HEK293 (cell line): ENCODE measurements at regions not wholly inside any gene's neighbourhood (a gene's known extent, or its start where the extent isn't known, plus 50 kb on each side); places are given as distances from the start of the nearest gene placed in this dataset.

Experiments used
- CTCF ChIA-PET: fragments of 350-600 bp; formaldehyde crosslinking; extraction: SDS; loops from one replicate; lab custom pipeline; 2021; ENCODE audit warnings: antibody characterized with exemption; lab: Yijun Ruan, JAX
- POLR2A ChIA-PET: fragments of 300-600 bp; formaldehyde crosslinking; extraction: SDS; loops from one replicate; lab custom pipeline; 2020; ENCODE audit warnings: antibody characterized with exemption, inconsistent platforms; lab: Yijun Ruan, JAX
- H3K27ac ChIP-seq: fragments of 200-500 bp; sonication (Bioruptor generic); 2 replicates; pipeline ENCODE4 v1.5.1; 2014; ENCODE audit warnings: low read depth, low read length, control low read depth, inconsistent platforms; ENCODE audit errors: extremely low read depth
- H3K36me3 ChIP-seq, 2 experiments: fragments of 200-500 bp in 1 of 2; sonication (Bioruptor generic) in 1 of 2; 1 replicate in 1 of 2; 2 replicates in 1 of 2; pipeline ENCODE4 v1.5.1; 2014 to 2017; ENCODE audit warnings: inconsistent platforms in 2 of 2, low read length in 2 of 2; ENCODE audit not compliant: control insufficient read depth in 2 of 2, insufficient read depth in 1 of 2
- H3K4me1 ChIP-seq: fragments of 200-500 bp; sonication (Bioruptor generic); 2 replicates; pipeline ENCODE4 v1.5.1; 2014; ENCODE audit warnings: mild to moderate bottlenecking, low read length, inconsistent platforms; ENCODE audit not compliant: control insufficient read depth, insufficient read depth
- H3K4me3 ChIP-seq: 2 replicates; pipeline ENCODE4 v1.5.1; 2011; ENCODE audit warnings: low read depth, mild to moderate bottlenecking, control low read depth, low read length, moderate library complexity
- H3K9me3 ChIP-seq: fragments of 200-500 bp; sonication (Bioruptor generic); 2 replicates; pipeline ENCODE4 v1.5.1; 2014; ENCODE audit warnings: low read depth, low read length, inconsistent platforms; ENCODE audit not compliant: control insufficient read depth, insufficient read depth
- HOXA7 ChIP-seq: sonication (generic); formaldehyde crosslinking; IDR thresholded peaks from 2 replicates; pipeline ENCODE4 v1.8.1; 2022; ENCODE audit warnings: missing genetic modification reagents, borderline replicate concordance
- KLF8 ChIP-seq: fragments of 450-650 bp; formaldehyde crosslinking; IDR thresholded peaks from 2 replicates; pipeline ENCODE4 v1.5.1; 2016; ENCODE audit warnings: missing biosample characterization, missing genetic modification characterization
- RBAK ChIP-seq: fragments of 450-650 bp; formaldehyde crosslinking; IDR thresholded peaks from 2 replicates; pipeline ENCODE4 v1.5.1; 2016; ENCODE audit warnings: missing biosample characterization, missing genetic modification characterization
- SP3 ChIP-seq: fragments of 450-650 bp; formaldehyde crosslinking; IDR thresholded peaks from 2 replicates; pipeline ENCODE4 v1.5.1; 2016; ENCODE audit warnings: missing biosample characterization, missing genetic modification characterization
- SP7 ChIP-seq: fragments of 450-650 bp; formaldehyde crosslinking; IDR thresholded peaks from 2 replicates; pipeline ENCODE4 v1.5.1; 2016; ENCODE audit warnings: missing biosample characterization, missing genetic modification characterization
- ZBTB48 ChIP-seq: fragments of 450-650 bp; formaldehyde crosslinking; IDR thresholded peaks from 2 replicates; pipeline ENCODE4 v1.5.1; 2016; ENCODE audit warnings: missing biosample characterization, missing genetic modification characterization
- ZFP3 ChIP-seq: fragments of 450-650 bp; formaldehyde crosslinking; IDR thresholded peaks from 2 replicates; pipeline ENCODE4 v1.5.1; 2016; ENCODE audit warnings: low read depth, missing biosample characterization, missing genetic modification characterization
- ZIC2 ChIP-seq: fragments of 450-650 bp; formaldehyde crosslinking; IDR thresholded peaks from 2 replicates; pipeline ENCODE4 v1.5.1; 2016; ENCODE audit warnings: missing biosample characterization, missing genetic modification characterization
- ZNF133 ChIP-seq: fragments of 450-650 bp; formaldehyde crosslinking; IDR thresholded peaks from 2 replicates; pipeline ENCODE4 v1.5.1; 2016; ENCODE audit warnings: missing biosample characterization, missing genetic modification characterization
- ZNF214 ChIP-seq: fragments of 450-650 bp; formaldehyde crosslinking; IDR thresholded peaks from 2 replicates; pipeline ENCODE4 v1.5.1; 2017; ENCODE audit warnings: missing biosample characterization, mild to moderate bottlenecking, missing genetic modification characterization, borderline replicate concordance
- ZNF311 ChIP-seq: fragments of 450-650 bp; formaldehyde crosslinking; IDR thresholded peaks from 2 replicates; pipeline ENCODE4 v1.5.1; 2017; ENCODE audit warnings: missing biosample characterization, missing genetic modification characterization, borderline replicate concordance
- ZNF366 ChIP-seq: fragments of 450-650 bp; formaldehyde crosslinking; conservative IDR thresholded peaks from 2 replicates; pipeline ENCODE4 v1.5.1; 2016; ENCODE audit warnings: missing biosample characterization, missing genetic modification characterization
- ZNF37A ChIP-seq: fragments of 450-650 bp; IDR thresholded peaks from 2 replicates; pipeline ENCODE4 v1.5.1; 2018; ENCODE audit warnings: missing biosample characterization, missing genetic modification characterization
- ZNF501 ChIP-seq: fragments of 450-650 bp; formaldehyde crosslinking; IDR thresholded peaks from 2 replicates; pipeline ENCODE4 v1.5.1; 2016; ENCODE audit warnings: missing biosample characterization, missing genetic modification characterization
- ZNF561 ChIP-seq: fragments of 450-650 bp; IDR thresholded peaks from 2 replicates; pipeline ENCODE4 v1.5.1; 2018; ENCODE audit warnings: missing biosample characterization, missing genetic modification characterization, borderline replicate concordance
- ZNF623 ChIP-seq: fragments of 450-650 bp; formaldehyde crosslinking; IDR thresholded peaks from 2 replicates; pipeline ENCODE4 v1.5.1; 2016; ENCODE audit warnings: missing biosample characterization, missing genetic modification characterization
- ZNF629 ChIP-seq: fragments of 450-650 bp; formaldehyde crosslinking; IDR thresholded peaks from 2 replicates; pipeline ENCODE4 v1.5.1; 2017; ENCODE audit warnings: missing biosample characterization, missing genetic modification characterization
- ZNF660 ChIP-seq: fragments of 450-650 bp; IDR thresholded peaks from 2 replicates; pipeline ENCODE4 v1.5.1; 2018; ENCODE audit warnings: missing biosample characterization, mild to moderate bottlenecking, missing genetic modification characterization
- TF ChIP-seq, protein P1 (sequence below): sonication (generic); formaldehyde crosslinking; IDR thresholded peaks from 2 replicates; pipeline ENCODE4 v1.8.1; 2022; ENCODE audit warnings: mild to moderate bottlenecking, moderate library complexity, missing genetic modification reagents
- TF ChIP-seq, protein P2 (sequence below): fragments of 450-650 bp; formaldehyde crosslinking; IDR thresholded peaks from 2 replicates; pipeline ENCODE4 v1.5.1; 2016; ENCODE audit warnings: missing biosample characterization, missing genetic modification characterization
- TF ChIP-seq, protein P3 (sequence below): fragments of 450-650 bp; formaldehyde crosslinking; IDR thresholded peaks from 2 replicates; pipeline ENCODE4 v1.5.1; 2017; ENCODE audit warnings: missing biosample characterization, missing genetic modification characterization
- TF ChIP-seq, protein P4 (sequence below): fragments of 450-650 bp; formaldehyde crosslinking; IDR thresholded peaks from 2 replicates; pipeline ENCODE4 v1.5.1; 2016; ENCODE audit warnings: missing biosample characterization, missing genetic modification characterization, low read depth

DNA sequence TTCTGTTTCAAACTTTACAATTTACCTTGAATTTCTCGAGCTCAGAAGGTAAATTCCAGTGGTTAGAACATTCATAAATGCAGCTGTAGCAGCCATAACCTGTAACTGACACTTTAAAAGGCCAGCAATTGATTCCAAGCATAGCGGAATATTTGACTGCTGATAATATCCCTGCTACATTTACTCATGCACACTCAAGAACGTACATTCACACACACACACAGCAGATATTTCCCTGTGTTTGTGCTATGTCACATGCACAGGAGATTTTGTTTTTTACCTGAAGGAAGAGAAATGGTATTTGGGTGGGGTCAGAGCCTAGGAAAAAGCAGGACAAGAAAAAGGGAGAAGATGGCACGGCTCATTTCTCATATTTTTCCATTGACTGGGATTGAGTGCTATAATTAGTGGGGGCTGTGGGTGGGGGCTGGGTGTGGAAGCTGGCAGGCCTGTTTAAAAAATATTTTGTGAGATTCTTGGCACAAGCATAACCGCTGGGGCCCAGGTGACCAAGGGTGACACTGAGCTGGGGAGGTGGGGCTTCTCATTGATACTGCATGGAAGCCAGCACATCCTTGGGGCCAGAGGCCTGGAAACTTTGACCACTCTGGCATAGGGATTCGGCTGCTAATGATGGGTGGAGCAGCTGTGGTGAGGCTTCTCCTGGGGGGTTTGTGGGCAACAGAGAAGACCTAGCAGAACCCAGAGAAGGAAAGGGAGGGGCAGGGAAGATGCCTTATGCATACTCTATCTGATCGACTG, 88.9 kb upstream of the TPRG1 start:
- CTCF ChIA-PET: no interaction called here
- POLR2A ChIA-PET: no interaction called here
- H3K4me3 ChIP-seq: no peak overlapping the region
- no peaks in the 10 kb centered on the region for H3K9me3 ChIP-seq
- TF ChIP-seq ZFP3 (tag by site-specific recombination) (no peak), ZNF629 (tag by site-specific recombination) (no peak), ZBTB48 (tag by site-specific recombination) (no peak), ZNF133 (no peak), ZNF623 (tag by site-specific recombination) (no peak), SP3 (tag by site-specific recombination) (no peak)
- TF ChIP-seq, protein P1, sequence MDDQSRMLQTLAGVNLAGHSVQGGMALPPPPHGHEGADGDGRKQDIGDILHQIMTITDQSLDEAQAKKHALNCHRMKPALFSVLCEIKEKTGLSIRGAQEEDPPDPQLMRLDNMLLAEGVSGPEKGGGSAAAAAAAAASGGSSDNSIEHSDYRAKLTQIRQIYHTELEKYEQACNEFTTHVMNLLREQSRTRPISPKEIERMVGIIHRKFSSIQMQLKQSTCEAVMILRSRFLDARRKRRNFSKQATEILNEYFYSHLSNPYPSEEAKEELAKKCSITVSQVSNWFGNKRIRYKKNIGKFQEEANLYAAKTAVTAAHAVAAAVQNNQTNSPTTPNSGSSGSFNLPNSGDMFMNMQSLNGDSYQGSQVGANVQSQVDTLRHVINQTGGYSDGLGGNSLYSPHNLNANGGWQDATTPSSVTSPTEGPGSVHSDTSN: no peak
- H3K27ac ChIP-seq: no peak overlapping the region
- H3K4me1 ChIP-seq: no peaks in the 10 kb centered on the region
- no peaks in the 10 kb centered on the region for H3K36me3 ChIP-seq

DNA sequence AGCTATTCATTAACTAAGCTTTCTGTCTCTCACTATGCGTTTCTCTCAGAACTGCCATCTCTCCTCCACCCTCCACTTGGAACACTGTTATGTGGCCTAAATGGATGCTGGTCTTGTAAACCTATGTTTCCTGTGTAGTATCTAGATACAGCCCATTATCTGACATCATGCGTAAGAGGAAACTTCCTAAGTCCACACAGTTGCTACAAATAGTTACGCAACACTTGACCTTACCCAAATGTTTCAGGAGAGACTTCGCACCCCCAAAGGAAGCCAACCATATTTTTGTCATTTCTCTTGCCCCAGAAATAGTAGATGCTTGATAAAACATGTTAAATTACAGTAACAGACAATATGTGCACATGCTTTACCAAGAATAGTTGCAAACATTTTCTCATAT, 87.2 kb upstream of the TPRG1 start:
- Histone ChIP-seq H3K27ac (no peak overlapping the region), H3K4me3 (no peak overlapping the region), H3K9me3 (no peaks in the 10 kb centered on the region), H3K36me3 (no peaks in the 10 kb centered on the region), H3K4me1 (no peaks in the 10 kb centered on the region)
- TF ChIP-seq, protein P2, sequence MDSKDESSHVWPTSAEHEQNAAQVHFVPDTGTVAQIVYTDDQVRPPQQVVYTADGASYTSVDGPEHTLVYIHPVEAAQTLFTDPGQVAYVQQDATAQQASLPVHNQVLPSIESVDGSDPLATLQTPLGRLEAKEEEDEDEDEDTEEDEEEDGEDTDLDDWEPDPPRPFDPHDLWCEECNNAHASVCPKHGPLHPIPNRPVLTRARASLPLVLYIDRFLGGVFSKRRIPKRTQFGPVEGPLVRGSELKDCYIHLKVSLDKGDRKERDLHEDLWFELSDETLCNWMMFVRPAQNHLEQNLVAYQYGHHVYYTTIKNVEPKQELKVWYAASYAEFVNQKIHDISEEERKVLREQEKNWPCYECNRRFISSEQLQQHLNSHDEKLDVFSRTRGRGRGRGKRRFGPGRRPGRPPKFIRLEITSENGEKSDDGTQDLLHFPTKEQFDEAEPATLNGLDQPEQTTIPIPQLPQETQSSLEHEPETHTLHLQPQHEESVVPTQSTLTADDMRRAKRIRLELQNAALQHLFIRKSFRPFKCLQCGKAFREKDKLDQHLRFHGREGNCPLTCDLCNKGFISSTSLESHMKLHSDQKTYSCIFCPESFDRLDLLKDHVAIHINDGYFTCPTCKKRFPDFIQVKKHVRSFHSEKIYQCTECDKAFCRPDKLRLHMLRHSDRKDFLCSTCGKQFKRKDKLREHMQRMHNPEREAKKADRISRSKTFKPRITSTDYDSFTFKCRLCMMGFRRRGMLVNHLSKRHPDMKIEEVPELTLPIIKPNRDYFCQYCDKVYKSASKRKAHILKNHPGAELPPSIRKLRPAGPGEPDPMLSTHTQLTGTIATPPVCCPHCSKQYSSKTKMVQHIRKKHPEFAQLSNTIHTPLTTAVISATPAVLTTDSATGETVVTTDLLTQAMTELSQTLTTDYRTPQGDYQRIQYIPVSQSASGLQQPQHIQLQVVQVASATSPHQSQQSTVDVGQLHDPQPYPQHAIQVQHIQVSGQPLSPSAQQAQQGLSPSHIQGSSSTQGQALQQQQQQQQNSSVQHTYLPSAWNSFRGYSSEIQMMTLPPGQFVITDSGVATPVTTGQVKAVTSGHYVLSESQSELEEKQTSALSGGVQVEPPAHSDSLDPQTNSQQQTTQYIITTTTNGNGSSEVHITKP (tag by site-specific recombination): no peak
- no peak for TF ChIP-seq SP3 (tag by site-specific recombination)
- ChIA-PET POLR2A (no interaction called here), CTCF (no interaction called here)

DNA sequence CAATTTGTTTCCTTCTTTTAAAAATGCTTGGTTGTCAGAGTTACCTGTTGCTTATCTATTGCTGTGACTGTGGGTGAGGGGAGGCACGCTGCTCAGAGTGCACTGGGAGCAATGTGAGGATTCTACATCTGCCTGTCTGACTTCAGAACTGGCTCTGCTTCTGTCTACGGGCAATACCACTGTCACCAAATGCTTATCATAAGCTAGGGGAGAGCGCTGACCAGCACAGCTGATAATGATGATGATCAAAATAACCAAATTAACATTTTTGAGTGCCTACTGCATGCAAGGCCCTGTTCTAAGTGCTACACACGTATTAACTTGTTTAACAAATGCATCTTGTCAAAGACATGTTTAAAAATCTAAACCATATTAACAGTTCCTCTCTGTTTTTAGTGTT, 79.2 kb upstream of the TPRG1 start:
- Histone ChIP-seq H3K4me1 (no peaks in the 10 kb centered on the region), H3K9me3 (no peaks in the 10 kb centered on the region), H3K27ac (no peak overlapping the region), H3K4me3 (no peak overlapping the region), H3K36me3 (no peaks in the 10 kb centered on the region)
- TF ChIP-seq, protein P3, sequence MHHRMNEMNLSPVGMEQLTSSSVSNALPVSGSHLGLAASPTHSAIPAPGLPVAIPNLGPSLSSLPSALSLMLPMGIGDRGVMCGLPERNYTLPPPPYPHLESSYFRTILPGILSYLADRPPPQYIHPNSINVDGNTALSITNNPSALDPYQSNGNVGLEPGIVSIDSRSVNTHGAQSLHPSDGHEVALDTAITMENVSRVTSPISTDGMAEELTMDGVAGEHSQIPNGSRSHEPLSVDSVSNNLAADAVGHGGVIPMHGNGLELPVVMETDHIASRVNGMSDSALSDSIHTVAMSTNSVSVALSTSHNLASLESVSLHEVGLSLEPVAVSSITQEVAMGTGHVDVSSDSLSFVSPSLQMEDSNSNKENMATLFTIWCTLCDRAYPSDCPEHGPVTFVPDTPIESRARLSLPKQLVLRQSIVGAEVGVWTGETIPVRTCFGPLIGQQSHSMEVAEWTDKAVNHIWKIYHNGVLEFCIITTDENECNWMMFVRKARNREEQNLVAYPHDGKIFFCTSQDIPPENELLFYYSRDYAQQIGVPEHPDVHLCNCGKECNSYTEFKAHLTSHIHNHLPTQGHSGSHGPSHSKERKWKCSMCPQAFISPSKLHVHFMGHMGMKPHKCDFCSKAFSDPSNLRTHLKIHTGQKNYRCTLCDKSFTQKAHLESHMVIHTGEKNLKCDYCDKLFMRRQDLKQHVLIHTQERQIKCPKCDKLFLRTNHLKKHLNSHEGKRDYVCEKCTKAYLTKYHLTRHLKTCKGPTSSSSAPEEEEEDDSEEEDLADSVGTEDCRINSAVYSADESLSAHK (tag by site-specific recombination): no peak
- no peak for TF ChIP-seq ZNF660 (tag by site-specific recombination)
- TF ChIP-seq RBAK (tag by site-specific recombination): no peak
- TF ChIP-seq KLF8 (tag by site-specific recombination): no peak
- TF ChIP-seq ZNF366 (tag by site-specific recombination): no peak
- no peak for TF ChIP-seq ZNF561 (tag by site-specific recombination)
- TF ChIP-seq ZNF501 (tag by site-specific recombination): no peak
- no peak for TF ChIP-seq ZNF311 (tag by site-specific recombination)
- TF ChIP-seq HOXA7 (CRISPR knock-in tag): no peak
- TF ChIP-seq SP7: no peak
- TF ChIP-seq ZIC2 (tag by site-specific recombination): no peak
- TF ChIP-seq ZNF37A (tag by site-specific recombination): no peak
- TF ChIP-seq ZNF214: no peak
- TF ChIP-seq, protein P4, sequence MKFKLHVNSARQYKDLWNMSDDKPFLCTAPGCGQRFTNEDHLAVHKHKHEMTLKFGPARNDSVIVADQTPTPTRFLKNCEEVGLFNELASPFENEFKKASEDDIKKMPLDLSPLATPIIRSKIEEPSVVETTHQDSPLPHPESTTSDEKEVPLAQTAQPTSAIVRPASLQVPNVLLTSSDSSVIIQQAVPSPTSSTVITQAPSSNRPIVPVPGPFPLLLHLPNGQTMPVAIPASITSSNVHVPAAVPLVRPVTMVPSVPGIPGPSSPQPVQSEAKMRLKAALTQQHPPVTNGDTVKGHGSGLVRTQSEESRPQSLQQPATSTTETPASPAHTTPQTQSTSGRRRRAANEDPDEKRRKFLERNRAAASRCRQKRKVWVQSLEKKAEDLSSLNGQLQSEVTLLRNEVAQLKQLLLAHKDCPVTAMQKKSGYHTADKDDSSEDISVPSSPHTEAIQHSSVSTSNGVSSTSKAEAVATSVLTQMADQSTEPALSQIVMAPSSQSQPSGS (tag by site-specific recombination): no peak
- POLR2A ChIA-PET: no interaction called here
- CTCF ChIA-PET: interaction anchor here (0.6 kb wide), 1 partner anchor 743 kb away, joined by 3 read pairs; no protein-coding TSS in a partner anchor
